ENCODE measurements at regions not wholly inside any gene's neighbourhood (a gene's known extent, or its start where the extent isn't known, plus 50 kb on each side); places are given as distances from the start of the nearest gene placed in this dataset.

DNA sequence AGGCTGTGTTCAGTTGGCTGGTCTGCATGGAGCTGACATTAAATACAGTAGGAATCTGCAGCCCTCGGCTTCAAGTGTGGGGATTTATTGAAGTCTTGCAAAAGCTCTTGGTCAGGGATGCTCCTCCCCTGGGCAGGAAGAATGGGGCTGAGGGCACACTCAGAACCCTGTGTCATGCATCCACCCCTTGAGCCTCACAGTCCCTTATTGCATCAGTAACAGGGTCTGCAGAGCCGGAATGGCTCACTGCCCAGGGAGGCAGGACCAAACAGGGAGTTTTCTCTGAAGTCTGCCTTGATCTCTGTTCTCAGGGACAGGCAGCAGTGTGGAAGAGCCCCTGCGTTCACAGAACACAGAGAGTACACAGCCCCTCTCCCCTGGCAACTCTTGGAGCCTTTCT lies 216.8 kb downstream of the ENGASE start:
- TF ChIP-seq, protein P1, sequence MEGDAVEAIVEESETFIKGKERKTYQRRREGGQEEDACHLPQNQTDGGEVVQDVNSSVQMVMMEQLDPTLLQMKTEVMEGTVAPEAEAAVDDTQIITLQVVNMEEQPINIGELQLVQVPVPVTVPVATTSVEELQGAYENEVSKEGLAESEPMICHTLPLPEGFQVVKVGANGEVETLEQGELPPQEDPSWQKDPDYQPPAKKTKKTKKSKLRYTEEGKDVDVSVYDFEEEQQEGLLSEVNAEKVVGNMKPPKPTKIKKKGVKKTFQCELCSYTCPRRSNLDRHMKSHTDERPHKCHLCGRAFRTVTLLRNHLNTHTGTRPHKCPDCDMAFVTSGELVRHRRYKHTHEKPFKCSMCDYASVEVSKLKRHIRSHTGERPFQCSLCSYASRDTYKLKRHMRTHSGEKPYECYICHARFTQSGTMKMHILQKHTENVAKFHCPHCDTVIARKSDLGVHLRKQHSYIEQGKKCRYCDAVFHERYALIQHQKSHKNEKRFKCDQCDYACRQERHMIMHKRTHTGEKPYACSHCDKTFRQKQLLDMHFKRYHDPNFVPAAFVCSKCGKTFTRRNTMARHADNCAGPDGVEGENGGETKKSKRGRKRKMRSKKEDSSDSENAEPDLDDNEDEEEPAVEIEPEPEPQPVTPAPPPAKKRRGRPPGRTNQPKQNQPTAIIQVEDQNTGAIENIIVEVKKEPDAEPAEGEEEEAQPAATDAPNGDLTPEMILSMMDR (IDR thresholded peaks at IDR 0.05; ENCODE audit: extremely low read depth in 1 of 2, insufficient read depth in 1 of 2, low read depth in 1 of 2, low read length in 2 of 2), result no peak
- TF ChIP-seq POLR2AphosphoS5 (IDR thresholded peaks at IDR 0.05; ENCODE audit: insufficient read depth, low read depth, low read length) (no peak), JUN (IDR thresholded peaks at IDR 0.05; ENCODE audit: borderline replicate concordance, insufficient read depth, insufficient read length, low read depth) (no peak), EZH2 (IDR thresholded peaks at IDR 0.05; ENCODE audit: borderline replicate concordance, low read depth, low read length, severe bottlenecking) (no peak), GATA2 (IDR thresholded peaks at IDR 0.05; ENCODE audit: insufficient read depth, insufficient read length, low read depth, low read length) (no peak), POLR2A (IDR thresholded peaks at IDR 0.05; ENCODE audit: low read depth, low read length) (no peak), MYC (IDR thresholded peaks at IDR 0.05; ENCODE audit: low read depth, low read length) (no peak)
- TF ChIP-seq, protein P2, sequence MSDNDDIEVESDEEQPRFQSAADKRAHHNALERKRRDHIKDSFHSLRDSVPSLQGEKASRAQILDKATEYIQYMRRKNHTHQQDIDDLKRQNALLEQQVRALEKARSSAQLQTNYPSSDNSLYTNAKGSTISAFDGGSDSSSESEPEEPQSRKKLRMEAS (IDR thresholded peaks at IDR 0.05; ENCODE audit: insufficient read depth, insufficient read length), result no peak
